ENCODE measurements at regions not wholly inside any gene's neighbourhood (a gene's known extent, or its start where the extent isn't known, plus 50 kb on each side); places are given as distances from the start of the nearest gene placed in this dataset.

DNA sequence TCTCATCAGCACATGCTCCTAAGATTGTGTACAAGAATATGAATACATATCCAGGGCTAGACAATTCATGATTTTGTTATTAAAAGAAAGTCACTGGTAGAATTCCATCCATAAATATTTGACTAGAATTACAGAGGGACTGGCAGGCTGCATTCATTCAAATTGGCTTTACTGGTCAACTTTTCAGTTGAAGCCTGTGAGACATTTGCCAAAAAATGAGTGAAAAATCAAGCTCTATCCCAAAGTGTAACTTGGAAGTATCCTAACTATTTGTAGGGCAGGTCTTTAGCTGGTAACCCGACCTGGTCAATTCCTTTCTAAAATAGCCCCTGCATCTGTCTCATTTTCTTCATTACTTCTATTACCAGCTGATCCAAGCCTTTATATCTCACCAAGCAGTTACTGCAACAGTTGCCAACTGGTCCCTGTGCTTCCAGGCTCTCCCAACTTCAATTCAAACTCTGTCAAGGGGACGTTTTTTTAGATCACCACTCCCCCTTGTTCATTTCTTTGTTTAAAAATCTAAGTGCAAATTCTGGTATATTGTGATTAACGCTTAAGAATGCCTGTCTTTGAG is 173.1 kb upstream of the TBL1XR1 start:
- CTCF ChIA-PET, result no interaction called here
- POLR2A ChIA-PET, result interaction anchor here (0.8 kb wide), 1 partner anchor 109 kb away, joined by 3 read pairs; no protein-coding TSS in a partner anchor
- H3K4me1 ChIP-seq (ENCODE audit: insufficient read depth, low read length), result no peaks in the 10 kb centered on the region
- ATAC-seq (ENCODE audit: poor library complexity) (no peak), DNase-seq (no peak)
- H3K36me3 ChIP-seq (ENCODE audit: insufficient read depth, low read length), result no peaks in the 10 kb centered on the region
- Mint-ChIP-seq H3K4me3 (no peak overlapping the region), H3K36me3 (ENCODE audit: low read depth) (no peaks in the 10 kb centered on the region), H3K27ac (no peak overlapping the region), H3K4me1 (ENCODE audit: low read depth) (no peaks in the 10 kb centered on the region), H3K9me3 (no peaks in the 10 kb centered on the region), H3K27me3 (no peaks in the 10 kb centered on the region)
- no peak overlapping the region for H3K4me3 ChIP-seq (ENCODE audit: low read length)
- no peaks in the 10 kb centered on the region for H3K27me3 ChIP-seq (ENCODE audit: control insufficient read depth in 1 of 2, insufficient read depth in 2 of 2, low read length in 2 of 2)
- H3K27ac ChIP-seq (ENCODE audit: low read depth in 1 of 2, low read length in 2 of 2), result no peak overlapping the region
- TF ChIP-seq, protein P1, sequence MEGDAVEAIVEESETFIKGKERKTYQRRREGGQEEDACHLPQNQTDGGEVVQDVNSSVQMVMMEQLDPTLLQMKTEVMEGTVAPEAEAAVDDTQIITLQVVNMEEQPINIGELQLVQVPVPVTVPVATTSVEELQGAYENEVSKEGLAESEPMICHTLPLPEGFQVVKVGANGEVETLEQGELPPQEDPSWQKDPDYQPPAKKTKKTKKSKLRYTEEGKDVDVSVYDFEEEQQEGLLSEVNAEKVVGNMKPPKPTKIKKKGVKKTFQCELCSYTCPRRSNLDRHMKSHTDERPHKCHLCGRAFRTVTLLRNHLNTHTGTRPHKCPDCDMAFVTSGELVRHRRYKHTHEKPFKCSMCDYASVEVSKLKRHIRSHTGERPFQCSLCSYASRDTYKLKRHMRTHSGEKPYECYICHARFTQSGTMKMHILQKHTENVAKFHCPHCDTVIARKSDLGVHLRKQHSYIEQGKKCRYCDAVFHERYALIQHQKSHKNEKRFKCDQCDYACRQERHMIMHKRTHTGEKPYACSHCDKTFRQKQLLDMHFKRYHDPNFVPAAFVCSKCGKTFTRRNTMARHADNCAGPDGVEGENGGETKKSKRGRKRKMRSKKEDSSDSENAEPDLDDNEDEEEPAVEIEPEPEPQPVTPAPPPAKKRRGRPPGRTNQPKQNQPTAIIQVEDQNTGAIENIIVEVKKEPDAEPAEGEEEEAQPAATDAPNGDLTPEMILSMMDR (IDR thresholded peaks at IDR 0.05), result no peak
- no peaks in the 10 kb centered on the region for H3K9me3 ChIP-seq (ENCODE audit: control insufficient read depth in 1 of 2, insufficient read depth in 1 of 2, low read length in 2 of 2)
- intact Hi-C loops (cut with DNase I, micrococcal nuclease), result no loop called here

DNA sequence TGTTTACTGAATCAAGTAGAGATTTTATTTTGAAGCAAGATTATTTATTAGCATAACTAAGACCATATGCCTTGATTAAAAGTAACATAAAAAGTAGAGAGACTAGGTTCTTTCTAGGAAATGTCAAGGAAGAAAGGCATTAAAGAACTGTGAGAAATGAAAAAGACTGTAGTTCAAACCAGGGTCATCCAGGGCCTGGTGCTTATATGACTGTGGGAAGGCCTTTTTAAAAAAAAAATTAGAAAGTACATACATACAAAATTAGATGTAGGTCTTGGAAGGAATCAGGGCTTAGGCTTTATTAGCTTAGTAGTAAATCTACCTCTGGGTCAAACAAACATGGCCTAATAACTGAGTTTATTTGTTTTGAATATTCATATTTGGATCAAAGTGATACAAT is 173.9 kb upstream of the TBL1XR1 start:
- H3K27me3 ChIP-seq (ENCODE audit: control insufficient read depth in 1 of 2, insufficient read depth in 2 of 2, low read length in 2 of 2), result no peaks in the 10 kb centered on the region
- no peaks in the 10 kb centered on the region for H3K9me3 Mint-ChIP-seq
- ChIA-PET POLR2A (interaction anchor here (1.2 kb wide), 1 partner anchor 10 kb away, joined by 4 read pairs; no protein-coding TSS in a partner anchor), CTCF (no interaction called here)
- no peaks in the 10 kb centered on the region for H3K27me3 Mint-ChIP-seq
- no peaks in the 10 kb centered on the region for H3K36me3 Mint-ChIP-seq (ENCODE audit: low read depth)
- no peak for DNase-seq
- H3K4me3 ChIP-seq (ENCODE audit: low read length), result no peak overlapping the region
- TF ChIP-seq, protein P1 (IDR thresholded peaks at IDR 0.05), result no peak
- H3K27ac Mint-ChIP-seq, result no peak overlapping the region
- no peaks in the 10 kb centered on the region for H3K36me3 ChIP-seq (ENCODE audit: insufficient read depth, low read length)
- no peaks in the 10 kb centered on the region for H3K4me1 Mint-ChIP-seq (ENCODE audit: low read depth)
- no peak overlapping the region for H3K4me3 Mint-ChIP-seq
- intact Hi-C loops (cut with DNase I, micrococcal nuclease), result no loop called here
- no peaks in the 10 kb centered on the region for H3K4me1 ChIP-seq (ENCODE audit: insufficient read depth, low read length)
- no peaks in the 10 kb centered on the region for H3K9me3 ChIP-seq (ENCODE audit: control insufficient read depth in 1 of 2, insufficient read depth in 1 of 2, low read length in 2 of 2)
- no peak for ATAC-seq (ENCODE audit: poor library complexity)
- H3K27ac ChIP-seq (ENCODE audit: low read depth in 1 of 2, low read length in 2 of 2), result no peak overlapping the region

GRCh38 chr3:177371888-177372287 is 174.6 kb upstream of the TBL1XR1 start:
- TF ChIP-seq, protein P1 (IDR thresholded peaks at IDR 0.05), result no peak
- CTCF ChIA-PET, result no interaction called here
- H3K27me3 Mint-ChIP-seq, result no peaks in the 10 kb centered on the region
- no peak for DNase-seq
- Histone ChIP-seq H3K27me3 (ENCODE audit: control insufficient read depth in 1 of 2, insufficient read depth in 2 of 2, low read length in 2 of 2) (no peaks in the 10 kb centered on the region), H3K4me1 (ENCODE audit: insufficient read depth, low read length) (no peaks in the 10 kb centered on the region), H3K4me3 (ENCODE audit: low read length) (no peak overlapping the region), H3K27ac (ENCODE audit: low read depth in 1 of 2, low read length in 2 of 2) (no peak overlapping the region), H3K36me3 (ENCODE audit: insufficient read depth, low read length) (no peaks in the 10 kb centered on the region), H3K9me3 (ENCODE audit: control insufficient read depth in 1 of 2, insufficient read depth in 1 of 2, low read length in 2 of 2) (no peaks in the 10 kb centered on the region)
- no peak overlapping the region for H3K27ac Mint-ChIP-seq
- intact Hi-C loops (cut with DNase I, micrococcal nuclease), result no loop called here
- H3K36me3 Mint-ChIP-seq (ENCODE audit: low read depth), result no peaks in the 10 kb centered on the region
- H3K4me1 Mint-ChIP-seq (ENCODE audit: low read depth), result no peaks in the 10 kb centered on the region
- no peaks in the 10 kb centered on the region for H3K9me3 Mint-ChIP-seq
- ATAC-seq (ENCODE audit: poor library complexity), result no peak
- H3K4me3 Mint-ChIP-seq, result no peak overlapping the region
- POLR2A ChIA-PET, result interaction anchor here (1.2 kb wide), 1 partner anchor 11 kb away, joined by 4 read pairs; no protein-coding TSS in a partner anchor
